Liver (tissue), 3 donors: ENCODE measurements at regions not wholly inside any gene's neighbourhood (a gene's known extent, or its start where the extent isn't known, plus 50 kb on each side); places are given as distances from the start of the nearest gene placed in this dataset.

Experiments used
- EGR1 ChIP-seq, 2 donors: IDR thresholded peaks; 2 replicates each; pipeline ENCODE4 v1.6.1; 2016 to 2018; ENCODE audit warnings: antibody characterized with exemption in 2 of 2, low read depth in 2 of 2
- FOXA1 ChIP-seq: IDR thresholded peaks from 2 replicates; pipeline ENCODE4 v1.6.1; 2016; ENCODE audit warnings: antibody characterized with exemption
- GABPA ChIP-seq, 2 donors: IDR thresholded peaks in 1 of 2; conservative IDR thresholded peaks in 1 of 2; 2 replicates each; pipeline ENCODE4 v1.6.1; 2016; ENCODE audit warnings: antibody characterized with exemption in 2 of 2, mild to moderate bottlenecking in 1 of 2, moderate library complexity in 1 of 2
- HNF4G ChIP-seq: IDR thresholded peaks from 2 replicates; pipeline ENCODE4 v1.6.1; 2016; ENCODE audit warnings: antibody characterized with exemption
- NR2F2 ChIP-seq: IDR thresholded peaks from 2 replicates; pipeline ENCODE4 v1.6.1; 2016; ENCODE audit warnings: antibody characterized with exemption
- REST ChIP-seq: IDR thresholded peaks from 2 replicates; pipeline ENCODE4 v1.6.1; 2016; ENCODE audit warnings: antibody characterized with exemption, mild to moderate bottlenecking
- RXRA ChIP-seq, 2 donors: IDR thresholded peaks; 2 replicates each; pipeline ENCODE4 v1.6.1; 2017 to 2018; ENCODE audit warnings: antibody characterized with exemption in 2 of 2, mild to moderate bottlenecking in 1 of 2
- YY1 ChIP-seq: IDR thresholded peaks from 2 replicates; pipeline ENCODE4 v1.6.1; 2016; ENCODE audit warnings: antibody characterized with exemption, mild to moderate bottlenecking
- ZBTB33 ChIP-seq: IDR thresholded peaks from 2 replicates; pipeline ENCODE4 v1.6.1; 2016; ENCODE audit warnings: antibody characterized with exemption
- TF ChIP-seq, protein P1 (sequence below): IDR thresholded peaks from 2 replicates; pipeline ENCODE4 v1.6.1; 2016; ENCODE audit warnings: antibody characterized with exemption
- TF ChIP-seq, protein P2 (sequence below): fragments of 150-350 bp; IDR thresholded peaks from 2 replicates; pipeline ENCODE4 v1.5.1; 2017; ENCODE audit warnings: improper control_type of control experiment, low read depth, low read length; ENCODE audit not compliant: missing input control
- donor health status: healthy.
- donor health status: healthy.

- TF ChIP-seq, protein P1, sequence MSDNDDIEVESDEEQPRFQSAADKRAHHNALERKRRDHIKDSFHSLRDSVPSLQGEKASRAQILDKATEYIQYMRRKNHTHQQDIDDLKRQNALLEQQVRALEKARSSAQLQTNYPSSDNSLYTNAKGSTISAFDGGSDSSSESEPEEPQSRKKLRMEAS: no peak
- TF ChIP-seq EGR1 (IDR thresholded peaks at IDR 0.05; ENCODE audit: low read depth in 2 of 2): no peak
- TF ChIP-seq, protein P2, sequence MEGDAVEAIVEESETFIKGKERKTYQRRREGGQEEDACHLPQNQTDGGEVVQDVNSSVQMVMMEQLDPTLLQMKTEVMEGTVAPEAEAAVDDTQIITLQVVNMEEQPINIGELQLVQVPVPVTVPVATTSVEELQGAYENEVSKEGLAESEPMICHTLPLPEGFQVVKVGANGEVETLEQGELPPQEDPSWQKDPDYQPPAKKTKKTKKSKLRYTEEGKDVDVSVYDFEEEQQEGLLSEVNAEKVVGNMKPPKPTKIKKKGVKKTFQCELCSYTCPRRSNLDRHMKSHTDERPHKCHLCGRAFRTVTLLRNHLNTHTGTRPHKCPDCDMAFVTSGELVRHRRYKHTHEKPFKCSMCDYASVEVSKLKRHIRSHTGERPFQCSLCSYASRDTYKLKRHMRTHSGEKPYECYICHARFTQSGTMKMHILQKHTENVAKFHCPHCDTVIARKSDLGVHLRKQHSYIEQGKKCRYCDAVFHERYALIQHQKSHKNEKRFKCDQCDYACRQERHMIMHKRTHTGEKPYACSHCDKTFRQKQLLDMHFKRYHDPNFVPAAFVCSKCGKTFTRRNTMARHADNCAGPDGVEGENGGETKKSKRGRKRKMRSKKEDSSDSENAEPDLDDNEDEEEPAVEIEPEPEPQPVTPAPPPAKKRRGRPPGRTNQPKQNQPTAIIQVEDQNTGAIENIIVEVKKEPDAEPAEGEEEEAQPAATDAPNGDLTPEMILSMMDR: no peak
- no peak for TF ChIP-seq YY1
- no peak for TF ChIP-seq ZBTB33
- TF ChIP-seq GABPA (IDR thresholded peaks at IDR 0.05 in 1 of 2, conservative IDR thresholded peaks at IDR 0.05 in 1 of 2): no peak
- TF ChIP-seq RXRA (IDR thresholded peaks at IDR 0.05): no peak
- TF ChIP-seq HNF4G: no peak
- no peak for TF ChIP-seq NR2F2
- no peak for TF ChIP-seq FOXA1
- no peak for TF ChIP-seq REST
These were observed 327.4 kb downstream of the RND3 start for GRCh38 chr2:150160058-150160457.
